H1 (cell line): ENCODE measurements at regions not wholly inside any gene's neighbourhood (a gene's known extent, or its start where the extent isn't known, plus 50 kb on each side); places are given as distances from the start of the nearest gene placed in this dataset.

Source experiments
- CBX8 ChIP-seq: fragments of 300-800, 300-1000 bp; sonication (generic); IDR thresholded peaks from 2 replicates; pipeline ENCODE4 v1.7.1; 2016; ENCODE audit warnings: low read depth, low read length, borderline replicate concordance
- SAP30 ChIP-seq: fragments of 300-600 bp; sonication (generic); IDR thresholded peaks from 2 replicates; pipeline ENCODE4 v1.7.1; 2012; ENCODE audit warnings: low read length, moderate library complexity, mild to moderate bottlenecking, inconsistent platforms; ENCODE audit not compliant: insufficient read depth, insufficient replicate concordance
- TF ChIP-seq, protein P1 (sequence below): IDR thresholded peaks from 2 replicates; pipeline ENCODE4 v1.6.1; 2012; ENCODE audit warnings: low read length, inconsistent platforms
- TF ChIP-seq, protein P2 (sequence below), 3 experiments: IDR thresholded peaks; 1 replicate in 2 of 3; 2 replicates in 1 of 3; pipeline versions ENCODE4 v1.5.1 to v1.6.1; 2011; ENCODE audit warnings: low read length in 3 of 3, mild to moderate bottlenecking in 3 of 3, inconsistent platforms in 2 of 3, low read depth in 1 of 3, moderate library complexity in 1 of 3; ENCODE audit not compliant: insufficient read depth in 1 of 3; ENCODE audit errors: control extremely low read depth in 1 of 3

- TF ChIP-seq, protein P1, sequence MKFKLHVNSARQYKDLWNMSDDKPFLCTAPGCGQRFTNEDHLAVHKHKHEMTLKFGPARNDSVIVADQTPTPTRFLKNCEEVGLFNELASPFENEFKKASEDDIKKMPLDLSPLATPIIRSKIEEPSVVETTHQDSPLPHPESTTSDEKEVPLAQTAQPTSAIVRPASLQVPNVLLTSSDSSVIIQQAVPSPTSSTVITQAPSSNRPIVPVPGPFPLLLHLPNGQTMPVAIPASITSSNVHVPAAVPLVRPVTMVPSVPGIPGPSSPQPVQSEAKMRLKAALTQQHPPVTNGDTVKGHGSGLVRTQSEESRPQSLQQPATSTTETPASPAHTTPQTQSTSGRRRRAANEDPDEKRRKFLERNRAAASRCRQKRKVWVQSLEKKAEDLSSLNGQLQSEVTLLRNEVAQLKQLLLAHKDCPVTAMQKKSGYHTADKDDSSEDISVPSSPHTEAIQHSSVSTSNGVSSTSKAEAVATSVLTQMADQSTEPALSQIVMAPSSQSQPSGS: no peak
- TF ChIP-seq CBX8 (no peak), SAP30 (no peak)
- TF ChIP-seq, protein P2, sequence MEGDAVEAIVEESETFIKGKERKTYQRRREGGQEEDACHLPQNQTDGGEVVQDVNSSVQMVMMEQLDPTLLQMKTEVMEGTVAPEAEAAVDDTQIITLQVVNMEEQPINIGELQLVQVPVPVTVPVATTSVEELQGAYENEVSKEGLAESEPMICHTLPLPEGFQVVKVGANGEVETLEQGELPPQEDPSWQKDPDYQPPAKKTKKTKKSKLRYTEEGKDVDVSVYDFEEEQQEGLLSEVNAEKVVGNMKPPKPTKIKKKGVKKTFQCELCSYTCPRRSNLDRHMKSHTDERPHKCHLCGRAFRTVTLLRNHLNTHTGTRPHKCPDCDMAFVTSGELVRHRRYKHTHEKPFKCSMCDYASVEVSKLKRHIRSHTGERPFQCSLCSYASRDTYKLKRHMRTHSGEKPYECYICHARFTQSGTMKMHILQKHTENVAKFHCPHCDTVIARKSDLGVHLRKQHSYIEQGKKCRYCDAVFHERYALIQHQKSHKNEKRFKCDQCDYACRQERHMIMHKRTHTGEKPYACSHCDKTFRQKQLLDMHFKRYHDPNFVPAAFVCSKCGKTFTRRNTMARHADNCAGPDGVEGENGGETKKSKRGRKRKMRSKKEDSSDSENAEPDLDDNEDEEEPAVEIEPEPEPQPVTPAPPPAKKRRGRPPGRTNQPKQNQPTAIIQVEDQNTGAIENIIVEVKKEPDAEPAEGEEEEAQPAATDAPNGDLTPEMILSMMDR (IDR thresholded peaks at IDR 0.05; ENCODE audit: control extremely low read depth in 1 of 3, insufficient read depth in 1 of 3, low read depth in 1 of 3, low read length in 3 of 3): no peak
Measured at GRCh38 chr16:22424161-22424937, 49.9 kb upstream of the CDR2 start (continued).
